ENCODE measurements at regions not wholly inside any gene's neighbourhood (a gene's known extent, or its start where the extent isn't known, plus 50 kb on each side); places are given as distances from the start of the nearest gene placed in this dataset.

- H3K4me2 ChIP-seq (ENCODE audit: low read length), result no peak overlapping the region
- TF ChIP-seq EZH2 (IDR thresholded peaks at IDR 0.05; ENCODE audit: low read length, unreplicated experiment) (no peak), EZH2phosphoT487 (IDR thresholded peaks at IDR 0.05; ENCODE audit: borderline replicate concordance, low read length) (no peak), CTCF (conservative IDR thresholded peaks at IDR 0.05; ENCODE audit: low read depth, low read length) (no peak)
- no peaks in the 10 kb centered on the region for H3K4me1 ChIP-seq (ENCODE audit: insufficient read depth, low read length)
- CTCF ChIA-PET, result interaction anchor here (0.5 to 1.1 kb wide), 2 partner anchors 172 to 537 kb away, joined by 3 read pairs; no protein-coding TSS in a partner anchor
- DNase-seq (peak; percentile 41), ATAC-seq (no peak; the same call in 1 of the 2 replicates)
- POLR2A ChIA-PET (ENCODE audit: unreplicated experiment), result interaction anchor here (0.5 kb wide), 1 partner anchor 1131 kb away, joined by 3 read pairs; no protein-coding TSS in a partner anchor
- intact Hi-C loops (cut with micrococcal nuclease), result no loop called here
- no peaks in the 10 kb centered on the region for H3K79me2 ChIP-seq (ENCODE audit: low read length)
- no peak overlapping the region; the same call in 1 of the 2 replicates for H2AFZ ChIP-seq (ENCODE audit: low read length)
- no peak overlapping the region for H3K9ac ChIP-seq (ENCODE audit: low read length)
- no peaks in the 10 kb centered on the region for H4K20me1 ChIP-seq (ENCODE audit: low read length)
- H3F3A ChIP-seq (ENCODE audit: low read length, unreplicated experiment), result no peaks in the 10 kb centered on the region
- no peak overlapping the region for H3K4me3 ChIP-seq (ENCODE audit: low read length)
- no peaks in the 10 kb centered on the region for H3K36me3 ChIP-seq (ENCODE audit: low read depth, low read length)
- H3K9me3 ChIP-seq (ENCODE audit: low read length), result no peaks in the 10 kb centered on the region
- no peaks in the 10 kb centered on the region for H3K27me3 ChIP-seq (ENCODE audit: low read length)
- no TSS peak for BruUV-seq (replicated peaks)
- H3K27ac ChIP-seq (ENCODE audit: low read length), result no peak overlapping the region
- no peaks in the 10 kb centered on the region for H3K9me2 ChIP-seq (replicated peaks; ENCODE audit: low read length)
Measured at GRCh38 chr1:218529646-218530300, 184.6 kb downstream of the TGFB2 start.

- no peaks in the 10 kb centered on the region for H3K79me2 ChIP-seq (ENCODE audit: low read length)
- no peak overlapping the region for H2AFZ ChIP-seq (ENCODE audit: low read length)
- ATAC-seq (no peak), DNase-seq (no peak)
- peaks cover 8% of the 10 kb centered on the region for H3K4me1 ChIP-seq (ENCODE audit: insufficient read depth, low read length)
- BruUV-seq (replicated peaks), result no TSS peak
- H3K4me2 ChIP-seq (ENCODE audit: low read length), result no peak overlapping the region
- H3K9me3 ChIP-seq (ENCODE audit: low read length), result no peaks in the 10 kb centered on the region
- no peak overlapping the region for H3K27ac ChIP-seq (ENCODE audit: low read length)
- no peak overlapping the region for H3K9ac ChIP-seq (ENCODE audit: low read length)
- H3K9me2 ChIP-seq (replicated peaks; ENCODE audit: low read length), result no peaks in the 10 kb centered on the region
- H3K4me3 ChIP-seq (ENCODE audit: low read length), result no peak overlapping the region
- intact Hi-C loops (cut with micrococcal nuclease), result no loop called here
- no peaks in the 10 kb centered on the region for H4K20me1 ChIP-seq (ENCODE audit: low read length)
- no peaks in the 10 kb centered on the region for H3K36me3 ChIP-seq (ENCODE audit: low read depth, low read length)
- no peak for TF ChIP-seq CTCF (conservative IDR thresholded peaks at IDR 0.05; ENCODE audit: low read depth, low read length)
- TF ChIP-seq EZH2phosphoT487 (IDR thresholded peaks at IDR 0.05; ENCODE audit: borderline replicate concordance, low read length), result no peak
- no peak for TF ChIP-seq EZH2 (IDR thresholded peaks at IDR 0.05; ENCODE audit: low read length, unreplicated experiment)
- no peaks in the 10 kb centered on the region for H3F3A ChIP-seq (ENCODE audit: low read length, unreplicated experiment)
- H3K27me3 ChIP-seq (ENCODE audit: low read length), result no peaks in the 10 kb centered on the region
- POLR2A ChIA-PET (ENCODE audit: unreplicated experiment), result no interaction called here
- CTCF ChIA-PET, result no interaction called here
Measured at GRCh38 chr1:218531936-218532335, 186.8 kb downstream of the TGFB2 start.

GRCh38 chr1:218536296-218536986 is 191.3 kb downstream of the TGFB2 start:
- Histone ChIP-seq H3K79me2 (ENCODE audit: low read length) (no peaks in the 10 kb centered on the region), H3K27ac (ENCODE audit: low read length) (no peak overlapping the region), H3K4me3 (ENCODE audit: low read length) (no peak overlapping the region), H3K9ac (ENCODE audit: low read length) (no peak overlapping the region), H3K9me2 (replicated peaks; ENCODE audit: low read length) (no peaks in the 10 kb centered on the region), H3K4me1 (ENCODE audit: insufficient read depth, low read length) (peaks cover 24% of the 10 kb centered on the region), H3K27me3 (ENCODE audit: low read length) (no peaks in the 10 kb centered on the region), H2AFZ (ENCODE audit: low read length) (peak overlapping the region; percentile 54; the same call in 1 of the 2 replicates), H3K9me3 (ENCODE audit: low read length) (no peaks in the 10 kb centered on the region), H4K20me1 (ENCODE audit: low read length) (no peaks in the 10 kb centered on the region), H3K36me3 (ENCODE audit: low read depth, low read length) (no peaks in the 10 kb centered on the region), H3F3A (ENCODE audit: low read length, unreplicated experiment) (no peaks in the 10 kb centered on the region), H3K4me2 (ENCODE audit: low read length) (no peak overlapping the region)
- ChIA-PET CTCF (no interaction called here), POLR2A (ENCODE audit: unreplicated experiment) (no interaction called here)
- BruUV-seq (replicated peaks), result no TSS peak
- intact Hi-C loops (cut with micrococcal nuclease), result loop anchor here (5.0 kb wide), 2 partner anchors 54 to 189 kb away; partner anchors contain the start of gene TGFB2
- ATAC-seq (peak; percentile 11; the same call in 1 of the 2 replicates), DNase-seq (peak; percentile 47)
- TF ChIP-seq CTCF (conservative IDR thresholded peaks at IDR 0.05; ENCODE audit: low read depth, low read length) (no peak), EZH2 (IDR thresholded peaks at IDR 0.05; ENCODE audit: low read length, unreplicated experiment) (no peak), EZH2phosphoT487 (IDR thresholded peaks at IDR 0.05; ENCODE audit: borderline replicate concordance, low read length) (no peak)
